ENCODE measurements at regions not wholly inside any gene's neighbourhood (a gene's known extent, or its start where the extent isn't known, plus 50 kb on each side); places are given as distances from the start of the nearest gene placed in this dataset.

DNA sequence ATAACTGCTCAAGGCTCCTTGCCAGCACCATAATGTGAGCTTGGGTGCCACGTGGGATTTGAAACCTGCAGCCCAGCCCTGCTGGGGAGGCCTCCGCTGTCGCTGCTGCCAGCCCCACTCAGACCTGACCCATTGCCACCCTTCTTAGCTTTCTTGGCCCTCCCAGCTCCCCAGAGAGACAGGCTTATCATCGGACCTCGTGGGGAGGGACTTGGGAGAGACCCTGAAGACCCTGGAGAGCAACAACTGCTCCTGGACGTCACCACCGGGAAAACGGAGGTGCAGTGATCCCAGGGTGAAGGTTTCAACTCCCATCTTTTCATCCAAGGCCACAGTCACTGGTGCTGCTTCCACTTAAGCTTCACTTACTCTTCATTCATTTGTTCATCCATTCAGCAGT, 596.1 kb downstream of the PTPRU start (continued):
- TF ChIP-seq PRDM15 (CRISPR knock-in tag; IDR thresholded peaks at IDR 0.05) (no peak), CBX3 (IDR thresholded peaks at IDR 0.05; ENCODE audit: borderline replicate concordance, low read depth) (no peak), FOS (IDR thresholded peaks at IDR 0.05; ENCODE audit: borderline replicate concordance, extremely low read depth, insufficient read length) (no peak), CREM (IDR thresholded peaks at IDR 0.05; ENCODE audit: low read depth) (no peak), IRF5 (IDR thresholded peaks at IDR 0.05; ENCODE audit: borderline replicate concordance) (no peak), PAX5 (IDR thresholded peaks at IDR 0.05; ENCODE audit: borderline replicate concordance, low read depth, low read length) (no peak), IRF4 (IDR thresholded peaks at IDR 0.05; ENCODE audit: low read depth, low read length) (no peak), BHLHE40 (IDR thresholded peaks at IDR 0.05; ENCODE audit: borderline replicate concordance in 1 of 2, low read depth in 2 of 2, low read length in 1 of 2) (no peak), MEF2B (IDR thresholded peaks at IDR 0.05; ENCODE audit: partially characterized antibody, poor library complexity, severe bottlenecking) (no peak), E4F1 (IDR thresholded peaks at IDR 0.05; ENCODE audit: borderline replicate concordance, partially characterized antibody) (no peak)
